ENCODE measurements at regions not wholly inside any gene's neighbourhood (a gene's known extent, or its start where the extent isn't known, plus 50 kb on each side); places are given as distances from the start of the nearest gene placed in this dataset.

DNA sequence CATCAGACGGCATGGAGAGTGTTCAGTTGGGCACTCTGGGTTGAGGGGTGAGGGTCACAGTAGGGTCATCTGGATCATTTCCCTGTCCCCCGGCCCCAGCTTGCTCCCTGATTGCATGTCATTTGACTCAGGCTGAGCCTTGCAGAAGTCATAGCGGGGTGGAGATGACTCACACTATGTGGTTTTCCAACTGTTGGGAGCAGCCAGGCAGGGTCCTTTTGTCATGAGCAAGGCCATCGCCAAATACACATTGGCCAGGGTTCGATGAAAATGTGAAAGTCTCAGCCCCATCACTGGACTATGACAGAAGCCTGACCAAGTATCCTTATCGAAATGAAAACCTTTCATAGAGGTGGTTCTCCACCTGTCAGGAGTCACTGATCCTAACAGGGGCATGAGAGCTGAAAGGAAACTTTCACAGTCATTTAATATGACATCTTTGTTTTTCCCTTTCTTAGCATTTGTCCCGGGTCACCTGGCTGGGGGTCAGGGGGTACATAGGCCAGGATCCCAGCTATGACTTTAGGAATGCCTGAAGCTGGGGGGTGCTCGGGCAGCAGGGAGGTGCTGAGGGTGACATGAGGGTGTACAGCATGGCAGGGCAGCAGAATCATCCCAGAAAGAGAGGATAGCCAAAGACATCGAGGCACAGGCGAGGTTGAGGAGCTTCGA, 70.2 kb upstream of the CD93 start:
- POLR2A ChIA-PET, result interaction anchor here (0.5 to 2.7 kb wide), 6 partner anchors 9 to 70 kb away, joined by 3 to 16 read pairs (median 4); partner anchors contain the start of gene CD93
- peak; percentile 81 for FAIRE-seq
- H3K9me3 ChIP-seq (replicated peaks; ENCODE audit: control insufficient read depth, insufficient read depth, low read depth, low read length), result no peaks in the 10 kb centered on the region
- H3K27me3 ChIP-seq (ENCODE audit: control insufficient read depth in 2 of 2, insufficient read depth in 2 of 2, low read length in 2 of 2), result no peaks in the 10 kb centered on the region
- H4K20me1 ChIP-seq (replicated peaks; ENCODE audit: control insufficient read depth, insufficient read depth, low read length), result no peaks in the 10 kb centered on the region
- no TSS peak for BruUV-seq (replicated peaks)
- peak; percentile 60 for ATAC-seq
- peak overlapping the region; percentile 76 for H2AFZ ChIP-seq (ENCODE audit: low read depth, low read length)
- intact Hi-C loops (cut with micrococcal nuclease) (loop anchor here (5.0 kb wide), 1 partner anchor 104 kb away; no protein-coding TSS in a partner anchor), in situ Hi-C loops (cut with MboI) (no loop called here)
- no peaks in the 10 kb centered on the region; the same call in 2 of the 3 replicates for H3K36me3 ChIP-seq (ENCODE audit: control insufficient read depth, insufficient read depth, low read length)
- H3K4me2 ChIP-seq (ENCODE audit: insufficient read depth, low read length), result peak overlapping the region; percentile 29; the same call in 1 of the 2 replicates
- peaks cover 51 to 92% of the 10 kb centered on the region in 2 experiments for H3K4me1 ChIP-seq (replicated peaks in 1 of 2; ENCODE audit: control insufficient read depth in 2 of 2, insufficient read depth in 2 of 2, low read length in 2 of 2)
- H3K79me2 ChIP-seq (ENCODE audit: control insufficient read depth, insufficient read depth, low read length), result no peaks in the 10 kb centered on the region
- peak in 3 of 4 experiments; percentile 15 to 85 (median 62) for DNase-seq (ENCODE audit: extremely low read depth in 1 of 4, low spot score in 3 of 4)
- no peaks in the 10 kb centered on the region for H3K9me1 ChIP-seq (ENCODE audit: control insufficient read depth, insufficient read depth, low read length)
- 23% methylated on average over 11 of the region's 11 CpGs for WGBS (ENCODE audit: insufficient coverage, low coverage, missing lambda C conversion rate)
- CTCF ChIA-PET (ENCODE audit: low intra/inter-chr PET ratio), result no interaction called here
- H3K9ac ChIP-seq (ENCODE audit: insufficient read depth in 1 of 2, low read depth in 2 of 2, low read length in 2 of 2), result peak overlapping the region; percentile 53 to 65; a peak in 3 of 4 replicates
- H3K27ac ChIP-seq (ENCODE audit: extremely low read depth, low read depth, low read length), result peak overlapping the region; percentile 81
- H3K4me3 ChIP-seq, result no peak overlapping the region
- TF ChIP-seq ZBTB40 (IDR thresholded peaks at IDR 0.05) (no peak), ZBTB40 (CRISPR knock-in tag; IDR thresholded peaks at IDR 0.05) (no peak), TSC22D4 (tag; IDR thresholded peaks at IDR 0.05) (no peak), NR4A1 (CRISPR knock-in tag; IDR thresholded peaks at IDR 0.05) (no peak), NR4A1 (tag; IDR thresholded peaks at IDR 0.05) (peak; percentile 94), PTTG1 (tag; IDR thresholded peaks at IDR 0.05; ENCODE audit: low read depth) (peak; percentile 90), COPS2 (conservative IDR thresholded peaks at IDR 0.05) (no peak), TAF9B (IDR thresholded peaks at IDR 0.05; ENCODE audit: partially characterized antibody) (peak; percentile 36), LCOR (CRISPR knock-in tag; IDR thresholded peaks at IDR 0.05) (no peak), ETV1 (tag; conservative IDR thresholded peaks at IDR 0.05; ENCODE audit: low read depth) (peak; percentile 64), RBM25 (IDR thresholded peaks at IDR 0.05; ENCODE audit: low read depth, low read length, severe bottlenecking) (no peak)
- TF ChIP-seq, protein P1, sequence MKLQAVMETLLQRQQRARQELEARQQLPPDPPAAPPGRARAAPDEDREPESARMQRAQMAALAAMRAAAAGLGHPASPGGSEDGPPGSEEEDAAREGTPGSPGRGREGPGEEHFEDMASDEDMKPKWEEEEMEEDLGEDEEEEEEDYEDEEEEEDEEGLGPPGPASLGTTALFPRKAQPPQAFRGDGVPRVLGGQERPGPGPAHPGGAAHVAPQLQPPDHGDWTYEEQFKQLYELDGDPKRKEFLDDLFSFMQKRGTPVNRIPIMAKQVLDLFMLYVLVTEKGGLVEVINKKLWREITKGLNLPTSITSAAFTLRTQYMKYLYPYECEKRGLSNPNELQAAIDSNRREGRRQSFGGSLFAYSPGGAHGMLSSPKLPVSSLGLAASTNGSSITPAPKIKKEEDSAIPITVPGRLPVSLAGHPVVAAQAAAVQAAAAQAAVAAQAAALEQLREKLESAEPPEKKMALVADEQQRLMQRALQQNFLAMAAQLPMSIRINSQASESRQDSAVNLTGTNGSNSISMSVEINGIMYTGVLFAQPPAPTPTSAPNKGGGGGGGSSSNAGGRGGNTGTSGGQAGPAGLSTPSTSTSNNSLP (IDR thresholded peaks at IDR 0.05; ENCODE audit: borderline replicate concordance, low read depth, low read length), result no peak
